ENCODE measurements at regions not wholly inside any gene's neighbourhood (a gene's known extent, or its start where the extent isn't known, plus 50 kb on each side); places are given as distances from the start of the nearest gene placed in this dataset.

DNA sequence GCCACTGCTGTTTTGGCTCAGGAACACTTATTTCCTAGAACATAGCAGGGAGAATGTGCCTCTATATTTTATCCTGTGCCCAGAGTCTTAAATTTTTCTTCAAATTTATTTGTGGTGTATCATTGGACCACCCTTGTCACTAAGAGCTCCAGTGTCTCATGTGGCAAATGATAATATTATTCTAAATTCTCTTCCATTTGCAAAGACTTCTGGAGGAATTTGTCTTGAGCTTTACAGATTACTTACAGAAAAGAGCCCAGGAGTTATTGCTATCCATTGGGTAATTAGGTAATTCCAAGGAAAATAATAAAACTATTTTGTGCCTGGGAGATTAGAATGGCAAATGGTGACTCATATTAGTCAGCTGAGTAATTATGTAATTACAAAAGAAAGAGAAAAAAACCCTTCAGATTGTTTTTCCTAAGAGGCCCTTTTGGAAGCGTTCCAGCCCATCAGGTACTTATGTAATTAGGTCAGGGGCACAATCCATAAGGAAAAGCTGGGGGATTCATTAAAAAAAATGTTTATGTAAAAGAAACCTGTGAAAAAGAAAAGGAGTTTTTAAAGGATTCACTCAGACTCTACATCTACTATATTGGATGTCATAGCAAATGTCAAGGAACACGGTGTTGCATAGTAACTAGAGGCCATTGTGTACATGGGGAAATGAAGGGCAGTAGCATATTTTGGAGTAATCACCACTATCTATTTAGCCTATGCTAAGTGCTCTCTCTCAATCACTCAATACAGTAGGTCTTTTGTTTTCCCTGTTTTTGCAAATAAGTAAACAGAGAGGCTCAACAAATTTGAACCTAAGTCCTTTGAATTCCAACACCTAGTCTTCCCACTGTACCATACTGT, 380.9 kb upstream of the RARB start:
- CTCF ChIA-PET: no interaction called here
- Histone ChIP-seq H3K27me3 (replicated peaks in 2 of 5; ENCODE audit: control insufficient read depth in 4 of 5, insufficient read depth in 5 of 5, low read length in 4 of 5) (no peaks in the 10 kb centered on the region), H3K9me3 (ENCODE audit: control extremely low read depth in 1 of 5, control insufficient read depth in 4 of 5, insufficient read depth in 2 of 5, low read depth in 1 of 5, low read length in 4 of 5) (no peaks in the 10 kb centered on the region), H3K4me1 (ENCODE audit: control extremely low read depth in 1 of 4, control insufficient read depth in 4 of 4, insufficient read depth in 4 of 4, low read length in 3 of 4) (no peaks in the 10 kb centered on the region), H3K36me3 (ENCODE audit: control insufficient read depth in 4 of 4, insufficient read depth in 4 of 4, low read length in 3 of 4) (no peaks in the 10 kb centered on the region), H3K4me3 (ENCODE audit: control insufficient read depth in 1 of 7, extremely low read depth in 1 of 7, insufficient read depth in 4 of 7, low read depth in 2 of 7, low read length in 6 of 7) (no peak overlapping the region), H3K27ac (ENCODE audit: insufficient read depth in 1 of 2, low read depth in 1 of 2, low read length in 2 of 2, poor library complexity in 1 of 2, severe bottlenecking in 2 of 2) (no peak overlapping the region)
- no peak for DNase-seq
- no CpG with 5 or more reads among the region's 2 CpGs for WGBS (ENCODE audit: insufficient coverage)
- POLR2A ChIA-PET: no interaction called here

DNA sequence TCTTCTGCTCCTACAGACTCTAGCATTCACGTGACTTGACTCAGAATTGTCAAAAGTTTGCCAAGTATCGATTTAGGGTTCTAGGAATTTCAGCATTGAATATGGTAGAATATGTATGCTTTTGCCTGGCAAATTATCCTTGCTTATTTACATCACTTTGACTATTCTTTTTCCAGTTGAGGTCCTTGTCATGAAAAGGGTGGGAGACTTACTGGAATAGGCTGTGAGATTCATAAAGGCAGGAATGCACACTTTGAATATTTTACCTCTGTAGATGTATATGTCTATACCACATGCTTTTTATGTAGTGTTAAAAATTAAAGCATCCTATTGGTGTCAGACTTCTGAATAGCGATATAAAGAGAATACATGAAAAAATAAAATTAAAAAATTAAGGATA, 378.8 kb upstream of the RARB start:
- Histone ChIP-seq H3K27me3 (replicated peaks in 2 of 5; ENCODE audit: control insufficient read depth in 4 of 5, insufficient read depth in 5 of 5, low read length in 4 of 5) (no peaks in the 10 kb centered on the region), H3K9me3 (ENCODE audit: control extremely low read depth in 1 of 5, control insufficient read depth in 4 of 5, insufficient read depth in 2 of 5, low read depth in 1 of 5, low read length in 4 of 5) (no peaks in the 10 kb centered on the region), H3K4me1 (ENCODE audit: control extremely low read depth in 1 of 4, control insufficient read depth in 4 of 4, insufficient read depth in 4 of 4, low read length in 3 of 4) (no peaks in the 10 kb centered on the region), H3K36me3 (ENCODE audit: control insufficient read depth in 4 of 4, insufficient read depth in 4 of 4, low read length in 3 of 4) (no peaks in the 10 kb centered on the region), H3K4me3 (ENCODE audit: control insufficient read depth in 1 of 7, extremely low read depth in 1 of 7, insufficient read depth in 4 of 7, low read depth in 2 of 7, low read length in 6 of 7) (no peak overlapping the region), H3K27ac (ENCODE audit: insufficient read depth in 1 of 2, low read depth in 1 of 2, low read length in 2 of 2, poor library complexity in 1 of 2, severe bottlenecking in 2 of 2) (no peak overlapping the region)
- 100% methylated on average over 1 of the region's 3 CpGs for WGBS (ENCODE audit: insufficient coverage)
- CTCF ChIA-PET: no interaction called here
- POLR2A ChIA-PET: no interaction called here
- DNase-seq: no peak

DNA sequence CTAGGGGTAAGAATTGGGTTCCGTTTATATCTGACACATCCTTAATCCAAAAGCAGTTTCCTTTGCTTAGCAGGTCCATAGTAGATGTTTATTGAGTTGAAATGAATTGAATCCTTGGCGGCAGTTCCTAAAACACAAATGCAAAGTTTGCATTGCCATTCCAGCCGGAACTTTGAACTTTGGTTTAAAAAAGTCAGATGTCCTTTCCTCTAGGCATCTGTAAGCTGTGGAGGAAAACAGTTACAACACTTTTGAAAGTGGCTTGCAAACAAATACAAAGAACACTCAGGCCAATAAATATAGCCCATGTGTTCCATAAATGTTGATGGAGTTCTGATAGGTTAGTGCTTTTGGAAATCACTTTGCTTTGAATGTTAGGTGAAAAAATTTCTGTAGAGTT, 374.7 kb upstream of the RARB start:
- Histone ChIP-seq H3K27me3 (replicated peaks in 2 of 5; ENCODE audit: control insufficient read depth in 4 of 5, insufficient read depth in 5 of 5, low read length in 4 of 5) (no peaks in the 10 kb centered on the region), H3K36me3 (ENCODE audit: control insufficient read depth in 4 of 4, insufficient read depth in 4 of 4, low read length in 3 of 4) (no peaks in the 10 kb centered on the region), H3K4me3 (ENCODE audit: control insufficient read depth in 1 of 7, extremely low read depth in 1 of 7, insufficient read depth in 4 of 7, low read depth in 2 of 7, low read length in 6 of 7) (no peak overlapping the region), H3K9me3 (ENCODE audit: control extremely low read depth in 1 of 5, control insufficient read depth in 4 of 5, insufficient read depth in 2 of 5, low read depth in 1 of 5, low read length in 4 of 5) (no peaks in the 10 kb centered on the region), H3K4me1 (ENCODE audit: control extremely low read depth in 1 of 4, control insufficient read depth in 4 of 4, insufficient read depth in 4 of 4, low read length in 3 of 4) (no peaks in the 10 kb centered on the region), H3K27ac (ENCODE audit: insufficient read depth in 1 of 2, low read depth in 1 of 2, low read length in 2 of 2, poor library complexity in 1 of 2, severe bottlenecking in 2 of 2) (no peak overlapping the region)
- ChIA-PET POLR2A (no interaction called here), CTCF (no interaction called here)
- WGBS (ENCODE audit: insufficient coverage): 100% methylated on average over 1 of the region's 3 CpGs
- no peak for DNase-seq

DNA sequence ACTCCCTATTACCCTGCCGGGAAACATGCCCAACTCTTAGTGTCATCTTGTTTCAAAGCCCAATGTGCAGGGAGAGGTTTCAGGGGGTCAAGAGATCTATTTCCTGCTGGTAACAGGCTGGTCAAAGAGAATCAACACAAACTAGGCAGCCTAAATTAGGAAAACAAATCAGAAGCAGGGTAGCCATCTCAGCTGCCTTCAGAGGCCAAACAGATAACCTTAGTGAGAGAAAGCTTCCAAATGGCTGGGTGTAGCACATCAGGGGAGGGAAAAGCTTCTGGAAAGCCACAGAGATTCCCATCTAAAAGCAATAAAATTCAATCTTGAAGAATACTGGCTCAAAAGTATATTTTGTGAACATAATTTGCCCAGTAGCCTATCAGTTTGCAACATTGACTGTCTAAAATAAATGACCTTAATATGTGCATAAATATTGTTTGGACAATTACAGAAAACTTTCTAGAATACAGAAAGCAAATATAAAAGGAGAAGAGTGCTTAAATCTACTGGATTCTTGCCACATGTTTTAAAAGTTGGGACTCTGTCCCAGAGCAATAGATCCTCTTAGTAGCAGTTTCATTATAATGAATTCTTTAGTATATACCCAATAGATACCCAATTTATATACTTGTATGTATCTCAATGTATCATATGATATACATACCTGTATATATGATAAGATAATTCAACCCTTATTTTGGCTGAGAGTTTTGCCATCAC, 371.9 kb upstream of the RARB start:
- ChIA-PET CTCF (no interaction called here), POLR2A (no interaction called here)
- no peak for DNase-seq
- Histone ChIP-seq H3K27me3 (replicated peaks in 2 of 5; ENCODE audit: control insufficient read depth in 4 of 5, insufficient read depth in 5 of 5, low read length in 4 of 5) (no peaks in the 10 kb centered on the region), H3K36me3 (ENCODE audit: control insufficient read depth in 4 of 4, insufficient read depth in 4 of 4, low read length in 3 of 4) (no peaks in the 10 kb centered on the region), H3K4me3 (ENCODE audit: control insufficient read depth in 1 of 7, extremely low read depth in 1 of 7, insufficient read depth in 4 of 7, low read depth in 2 of 7, low read length in 6 of 7) (no peak overlapping the region), H3K9me3 (ENCODE audit: control extremely low read depth in 1 of 5, control insufficient read depth in 4 of 5, insufficient read depth in 2 of 5, low read depth in 1 of 5, low read length in 4 of 5) (no peaks in the 10 kb centered on the region), H3K4me1 (ENCODE audit: control extremely low read depth in 1 of 4, control insufficient read depth in 4 of 4, insufficient read depth in 4 of 4, low read length in 3 of 4) (no peaks in the 10 kb centered on the region), H3K27ac (ENCODE audit: insufficient read depth in 1 of 2, low read depth in 1 of 2, low read length in 2 of 2, poor library complexity in 1 of 2, severe bottlenecking in 2 of 2) (no peak overlapping the region)
- WGBS (ENCODE audit: insufficient coverage): no CpG with 5 or more reads among the region's 1 CpG

DNA sequence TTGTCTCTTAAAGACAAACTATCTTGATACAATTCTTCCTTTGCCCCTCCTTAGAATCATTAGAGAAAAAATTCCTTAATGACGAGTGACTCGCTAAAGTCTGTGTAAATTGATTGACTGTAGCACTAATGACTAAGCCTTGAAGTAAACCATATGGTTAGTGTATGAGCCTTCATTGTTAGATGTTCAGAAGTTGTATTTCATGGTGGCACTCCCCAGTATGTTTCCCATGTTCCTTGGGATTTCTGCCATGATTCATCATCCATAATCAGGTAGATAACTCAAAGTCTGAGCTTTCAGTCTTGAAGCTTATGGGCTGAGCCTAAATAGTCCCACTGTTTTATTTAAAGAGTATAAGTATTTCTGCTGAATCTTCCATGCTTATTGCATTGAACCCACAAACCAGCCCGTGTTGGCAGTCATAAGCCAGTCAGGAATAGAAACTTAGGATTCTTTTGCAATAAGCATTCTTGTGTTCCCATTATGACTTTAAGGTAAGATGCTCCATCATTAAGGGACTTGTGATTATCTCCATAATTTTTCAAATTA, 371.2 kb upstream of the RARB start:
- 100% methylated on average over 1 of the region's 3 CpGs for WGBS (ENCODE audit: insufficient coverage)
- ChIA-PET POLR2A (no interaction called here), CTCF (no interaction called here)
- H3K27ac ChIP-seq (ENCODE audit: insufficient read depth in 1 of 2, low read depth in 1 of 2, low read length in 2 of 2, poor library complexity in 1 of 2, severe bottlenecking in 2 of 2): no peak overlapping the region
- no peak for DNase-seq
- no peaks in the 10 kb centered on the region for H3K36me3 ChIP-seq (ENCODE audit: control insufficient read depth in 4 of 4, insufficient read depth in 4 of 4, low read length in 3 of 4)
- H3K27me3 ChIP-seq (replicated peaks in 2 of 5; ENCODE audit: control insufficient read depth in 4 of 5, insufficient read depth in 5 of 5, low read length in 4 of 5): no peaks in the 10 kb centered on the region
- no peaks in the 10 kb centered on the region for H3K4me1 ChIP-seq (ENCODE audit: control extremely low read depth in 1 of 4, control insufficient read depth in 4 of 4, insufficient read depth in 4 of 4, low read length in 3 of 4)
- H3K9me3 ChIP-seq (ENCODE audit: control extremely low read depth in 1 of 5, control insufficient read depth in 4 of 5, insufficient read depth in 2 of 5, low read depth in 1 of 5, low read length in 4 of 5): no peaks in the 10 kb centered on the region
- H3K4me3 ChIP-seq (ENCODE audit: control insufficient read depth in 1 of 7, extremely low read depth in 1 of 7, insufficient read depth in 4 of 7, low read depth in 2 of 7, low read length in 6 of 7): no peak overlapping the region

DNA sequence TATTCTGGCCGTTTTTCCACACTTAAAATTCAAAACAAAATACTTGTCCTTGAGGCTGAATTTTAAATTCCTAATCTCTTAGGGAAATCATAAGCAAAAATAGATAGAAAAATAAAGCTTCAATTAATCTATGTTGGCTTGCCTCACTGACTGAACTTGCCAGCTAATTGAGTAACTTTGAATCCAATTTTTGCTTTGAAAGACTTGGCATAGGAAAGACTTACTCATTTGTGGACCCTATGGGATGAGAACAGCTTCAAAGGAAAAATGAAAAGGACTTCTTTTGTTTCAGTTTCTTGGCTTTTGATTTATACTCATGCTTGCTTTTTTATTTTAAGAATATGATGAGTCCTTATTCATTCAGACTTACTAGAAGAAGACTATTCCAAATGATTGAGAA, 370.7 kb upstream of the RARB start:
- Histone ChIP-seq H3K36me3 (ENCODE audit: control insufficient read depth in 4 of 4, insufficient read depth in 4 of 4, low read length in 3 of 4) (no peaks in the 10 kb centered on the region), H3K4me1 (ENCODE audit: control extremely low read depth in 1 of 4, control insufficient read depth in 4 of 4, insufficient read depth in 4 of 4, low read length in 3 of 4) (no peaks in the 10 kb centered on the region), H3K4me3 (ENCODE audit: control insufficient read depth in 1 of 7, extremely low read depth in 1 of 7, insufficient read depth in 4 of 7, low read depth in 2 of 7, low read length in 6 of 7) (no peak overlapping the region), H3K9me3 (ENCODE audit: control extremely low read depth in 1 of 5, control insufficient read depth in 4 of 5, insufficient read depth in 2 of 5, low read depth in 1 of 5, low read length in 4 of 5) (no peaks in the 10 kb centered on the region), H3K27me3 (replicated peaks in 2 of 5; ENCODE audit: control insufficient read depth in 4 of 5, insufficient read depth in 5 of 5, low read length in 4 of 5) (no peaks in the 10 kb centered on the region), H3K27ac (ENCODE audit: insufficient read depth in 1 of 2, low read depth in 1 of 2, low read length in 2 of 2, poor library complexity in 1 of 2, severe bottlenecking in 2 of 2) (no peak overlapping the region)
- ChIA-PET CTCF (no interaction called here), POLR2A (no interaction called here)
- WGBS (ENCODE audit: insufficient coverage): no CpG with 5 or more reads among the region's 1 CpG
- DNase-seq: no peak

DNA sequence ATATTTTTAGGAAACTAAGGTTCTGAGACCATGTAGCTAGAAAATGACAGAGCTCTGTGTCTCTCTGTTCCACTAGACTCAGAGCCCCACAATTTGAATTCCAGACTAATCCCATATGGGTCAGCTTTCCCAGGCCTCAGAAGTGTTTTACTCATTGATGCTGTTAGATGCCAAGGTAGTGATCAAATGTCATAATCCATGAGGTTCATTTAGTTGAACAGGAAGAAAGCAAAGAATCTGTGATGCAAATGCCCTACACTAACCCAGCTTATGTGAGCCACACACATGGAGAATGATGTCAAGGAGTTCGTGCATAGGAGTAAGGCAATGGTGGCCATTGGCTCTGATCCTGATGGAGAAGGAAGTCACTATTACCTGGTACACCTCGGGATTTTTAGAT, 363.4 kb upstream of the RARB start:
- Histone ChIP-seq H3K36me3 (ENCODE audit: control insufficient read depth in 4 of 4, insufficient read depth in 4 of 4, low read length in 3 of 4) (no peaks in the 10 kb centered on the region), H3K4me1 (ENCODE audit: control extremely low read depth in 1 of 4, control insufficient read depth in 4 of 4, insufficient read depth in 4 of 4, low read length in 3 of 4) (no peaks in the 10 kb centered on the region), H3K4me3 (ENCODE audit: control insufficient read depth in 1 of 7, extremely low read depth in 1 of 7, insufficient read depth in 4 of 7, low read depth in 2 of 7, low read length in 6 of 7) (no peak overlapping the region), H3K27ac (ENCODE audit: insufficient read depth in 1 of 2, low read depth in 1 of 2, low read length in 2 of 2, poor library complexity in 1 of 2, severe bottlenecking in 2 of 2) (no peak overlapping the region), H3K9me3 (ENCODE audit: control extremely low read depth in 1 of 5, control insufficient read depth in 4 of 5, insufficient read depth in 2 of 5, low read depth in 1 of 5, low read length in 4 of 5) (no peaks in the 10 kb centered on the region), H3K27me3 (replicated peaks in 2 of 5; ENCODE audit: control insufficient read depth in 4 of 5, insufficient read depth in 5 of 5, low read length in 4 of 5) (no peaks in the 10 kb centered on the region)
- WGBS (ENCODE audit: insufficient coverage): 100% methylated on average over 1 of the region's 2 CpGs
- POLR2A ChIA-PET: no interaction called here
- no peak for DNase-seq
- CTCF ChIA-PET: no interaction called here
